ENCODE measurements at regions not wholly inside any gene's neighbourhood (a gene's known extent, or its start where the extent isn't known, plus 50 kb on each side); places are given as distances from the start of the nearest gene placed in this dataset.

DNA sequence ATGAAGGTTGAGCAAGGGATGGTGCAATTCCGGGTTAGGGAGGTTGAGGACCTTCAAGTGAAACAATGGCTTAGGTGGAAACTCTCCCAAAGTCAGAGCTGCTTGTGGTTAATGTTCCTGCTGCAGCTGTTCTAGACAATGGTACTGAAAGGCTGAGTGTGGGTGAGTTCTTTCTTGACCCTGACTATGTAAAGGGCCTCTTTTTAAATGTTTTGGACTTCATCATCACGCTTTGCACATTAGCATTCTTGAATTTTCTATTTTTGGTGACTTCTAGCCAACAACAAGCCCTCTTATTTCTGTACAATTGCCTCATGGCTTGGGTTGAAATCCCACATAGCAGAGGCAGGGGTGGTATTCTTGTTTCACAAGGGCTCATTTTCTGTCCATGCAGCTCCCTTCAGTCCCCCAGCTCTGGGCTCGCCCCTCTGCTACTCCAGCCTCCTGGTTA is 136.3 kb upstream of the ANKRD55 start:
- Mint-ChIP-seq H3K4me1 (peaks cover 4% of the 10 kb centered on the region), H3K27me3 (no peaks in the 10 kb centered on the region), H3K27ac (no peak overlapping the region), H3K9me3 (no peaks in the 10 kb centered on the region), H3K4me3 (no peak overlapping the region), H3K36me3 (no peaks in the 10 kb centered on the region)
- no peak for DNase-seq (ENCODE audit: low spot score in 2 of 2)
- ATAC-seq (ENCODE audit: low read depth), result no peak

DNA sequence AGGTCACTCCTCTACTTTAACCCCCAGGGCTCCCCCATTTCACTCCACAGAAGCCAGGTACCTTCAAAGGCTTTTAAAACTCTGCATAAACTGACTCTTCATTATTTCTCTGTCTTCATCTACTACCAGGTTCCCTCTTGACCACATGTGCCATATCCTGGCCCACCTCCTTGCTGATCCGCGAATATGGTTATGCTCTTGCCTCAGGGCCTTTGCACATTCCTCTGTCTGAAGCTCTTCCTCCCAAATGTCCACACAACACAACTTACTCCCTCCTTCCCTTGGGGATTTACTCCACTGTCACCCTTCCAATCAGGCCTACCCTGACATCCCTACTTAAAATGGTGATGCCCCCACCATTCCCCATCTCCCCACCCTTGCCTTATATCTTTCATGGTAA is 134.6 kb upstream of the ANKRD55 start:
- H3K36me3 Mint-ChIP-seq, result no peaks in the 10 kb centered on the region
- ATAC-seq (ENCODE audit: low read depth), result no peak
- no peak for DNase-seq (ENCODE audit: low spot score in 2 of 2)
- H3K4me3 Mint-ChIP-seq, result no peak overlapping the region
- H3K4me1 Mint-ChIP-seq, result peaks cover 4% of the 10 kb centered on the region
- H3K27me3 Mint-ChIP-seq, result no peaks in the 10 kb centered on the region
- no peak overlapping the region for H3K27ac Mint-ChIP-seq
- peaks cover 2% of the 10 kb centered on the region for H3K9me3 Mint-ChIP-seq

- no peak for DNase-seq (ENCODE audit: low spot score in 2 of 2)
- Mint-ChIP-seq H3K4me1 (peaks cover 4% of the 10 kb centered on the region), H3K27ac (no peak overlapping the region), H3K4me3 (no peak overlapping the region), H3K36me3 (no peaks in the 10 kb centered on the region), H3K27me3 (no peaks in the 10 kb centered on the region), H3K9me3 (peaks cover 2% of the 10 kb centered on the region)
- ATAC-seq (ENCODE audit: low read depth), result no peak
Observed at GRCh38 chr5:56366986-56367385, 133.9 kb upstream of the ANKRD55 start.

DNA sequence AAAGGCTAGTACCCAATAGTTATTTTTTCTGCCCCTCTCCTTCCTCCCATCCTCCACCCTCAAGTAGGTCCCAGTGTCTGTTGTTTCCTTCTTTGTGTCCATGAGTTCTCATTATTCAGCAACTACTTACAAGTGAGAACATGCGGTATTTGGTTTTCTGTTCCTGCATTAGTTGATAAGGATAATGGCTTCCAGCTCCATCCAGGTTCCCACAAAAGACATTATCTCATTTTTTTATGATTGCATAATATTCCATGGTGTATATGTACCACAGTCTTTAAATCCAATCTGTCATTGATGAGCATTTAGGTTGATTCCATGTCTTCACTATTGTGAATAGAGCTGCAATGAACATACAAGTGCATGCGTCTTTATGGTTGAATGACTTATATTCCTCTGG is 128.3 kb upstream of the ANKRD55 start:
- H3K9me3 Mint-ChIP-seq, result peaks cover 2% of the 10 kb centered on the region
- ATAC-seq (ENCODE audit: low read depth) (no peak), DNase-seq (ENCODE audit: low spot score in 2 of 2) (no peak)
- H3K27ac Mint-ChIP-seq, result peak overlapping the region; percentile 45
- peaks cover 8% of the 10 kb centered on the region for H3K4me1 Mint-ChIP-seq
- H3K36me3 Mint-ChIP-seq, result no peaks in the 10 kb centered on the region
- no peaks in the 10 kb centered on the region for H3K27me3 Mint-ChIP-seq
- H3K4me3 Mint-ChIP-seq, result no peak overlapping the region

GRCh38 chr5:56360816-56361215 is 127.7 kb upstream of the ANKRD55 start:
- peak overlapping the region; percentile 45 for H3K27ac Mint-ChIP-seq
- peaks cover 2% of the 10 kb centered on the region for H3K9me3 Mint-ChIP-seq
- H3K36me3 Mint-ChIP-seq, result no peaks in the 10 kb centered on the region
- no peak overlapping the region for H3K4me3 Mint-ChIP-seq
- H3K27me3 Mint-ChIP-seq, result no peaks in the 10 kb centered on the region
- H3K4me1 Mint-ChIP-seq, result peaks cover 8% of the 10 kb centered on the region
- ATAC-seq (ENCODE audit: low read depth), result no peak
- DNase-seq (ENCODE audit: low spot score in 2 of 2), result no peak

- ATAC-seq (ENCODE audit: low read depth) (no peak), DNase-seq (ENCODE audit: low spot score in 2 of 2) (no peak)
- no peaks in the 10 kb centered on the region for H3K27me3 Mint-ChIP-seq
- peaks cover 8% of the 10 kb centered on the region for H3K4me1 Mint-ChIP-seq
- peaks cover 2% of the 10 kb centered on the region for H3K9me3 Mint-ChIP-seq
- no peak overlapping the region for H3K27ac Mint-ChIP-seq
- no peaks in the 10 kb centered on the region for H3K36me3 Mint-ChIP-seq
- H3K4me3 Mint-ChIP-seq, result no peak overlapping the region
Observed at GRCh38 chr5:56359809-56360685, 126.9 kb upstream of the ANKRD55 start.

DNA sequence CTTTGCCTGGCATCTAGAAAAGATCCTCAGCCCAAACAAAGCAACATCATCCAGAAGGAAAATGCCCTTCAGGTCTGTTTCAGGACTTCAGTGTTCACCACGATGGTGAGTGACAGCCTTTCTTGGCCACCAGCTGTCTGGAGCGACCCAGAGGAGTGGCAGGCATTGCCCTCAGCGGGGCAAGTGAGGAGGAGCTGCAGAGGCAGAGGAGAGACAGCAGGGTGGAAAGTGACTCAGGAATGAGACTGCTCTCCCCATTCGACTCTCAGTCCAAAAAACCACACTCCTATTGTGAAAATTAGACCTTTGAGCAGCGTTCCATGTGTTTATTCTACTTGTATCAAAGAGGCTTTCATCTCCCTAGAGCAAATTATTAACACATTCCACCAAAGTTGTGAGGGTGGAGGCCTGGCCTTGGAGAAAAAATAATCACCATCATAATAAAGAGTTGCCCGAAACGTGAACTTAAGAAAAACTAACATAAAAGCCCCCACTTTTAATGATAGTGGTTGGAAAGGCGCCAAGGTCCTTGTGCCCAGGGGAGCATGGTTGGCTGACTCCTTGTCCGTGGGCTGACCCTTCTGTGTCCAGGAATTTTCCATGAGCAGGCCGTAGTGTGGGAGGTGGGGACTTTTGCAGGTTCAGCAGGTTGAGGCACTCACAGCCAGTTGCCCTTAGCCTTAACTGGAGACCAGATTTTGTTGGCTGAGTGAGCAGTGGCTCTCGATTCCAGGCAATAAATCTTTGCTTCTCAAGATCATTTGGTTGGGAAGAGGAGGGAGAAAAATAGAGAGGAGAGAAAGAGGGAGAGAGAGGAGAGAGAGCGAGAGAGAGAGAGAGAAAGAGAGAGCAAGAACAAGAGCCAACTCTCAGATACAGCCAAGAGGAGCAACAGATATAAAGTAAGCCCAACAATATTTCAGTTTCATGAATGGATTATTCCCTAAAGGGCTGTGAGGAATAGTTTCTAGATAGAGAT is 125.9 kb upstream of the ANKRD55 start:
- ATAC-seq (ENCODE audit: low read depth) (no peak), DNase-seq (ENCODE audit: low spot score in 2 of 2) (no peak)
- H3K9me3 Mint-ChIP-seq, result no peaks in the 10 kb centered on the region
- no peak overlapping the region for H3K4me3 Mint-ChIP-seq
- no peaks in the 10 kb centered on the region for H3K27me3 Mint-ChIP-seq
- no peak overlapping the region for H3K27ac Mint-ChIP-seq
- peaks cover 8% of the 10 kb centered on the region for H3K4me1 Mint-ChIP-seq
- no peaks in the 10 kb centered on the region for H3K36me3 Mint-ChIP-seq

DNA sequence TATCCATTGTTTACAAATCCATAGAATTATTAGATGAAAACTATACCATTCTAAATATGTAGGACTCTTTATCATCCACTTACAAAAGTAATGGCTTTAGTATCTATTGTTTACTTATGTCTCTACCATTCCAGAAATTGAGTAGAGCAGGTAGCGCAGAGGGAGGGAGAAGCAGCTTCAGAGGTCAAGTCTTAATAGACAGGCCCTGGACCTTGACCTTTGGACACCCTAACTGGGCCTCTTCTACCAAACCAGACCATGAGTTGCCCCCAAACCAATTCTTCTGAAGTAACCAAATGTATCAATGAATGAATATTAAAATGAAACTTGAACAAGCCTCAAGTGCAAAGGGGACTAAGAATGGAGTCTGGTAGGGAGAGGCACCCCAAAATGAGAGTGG is 124.9 kb upstream of the ANKRD55 start:
- ATAC-seq (ENCODE audit: low read depth) (no peak), DNase-seq (ENCODE audit: low spot score in 2 of 2) (no peak)
- no peaks in the 10 kb centered on the region for H3K36me3 Mint-ChIP-seq
- H3K4me3 Mint-ChIP-seq, result no peak overlapping the region
- H3K27me3 Mint-ChIP-seq, result no peaks in the 10 kb centered on the region
- no peak overlapping the region for H3K27ac Mint-ChIP-seq
- no peaks in the 10 kb centered on the region for H3K9me3 Mint-ChIP-seq
- peaks cover 10% of the 10 kb centered on the region for H3K4me1 Mint-ChIP-seq

DNA sequence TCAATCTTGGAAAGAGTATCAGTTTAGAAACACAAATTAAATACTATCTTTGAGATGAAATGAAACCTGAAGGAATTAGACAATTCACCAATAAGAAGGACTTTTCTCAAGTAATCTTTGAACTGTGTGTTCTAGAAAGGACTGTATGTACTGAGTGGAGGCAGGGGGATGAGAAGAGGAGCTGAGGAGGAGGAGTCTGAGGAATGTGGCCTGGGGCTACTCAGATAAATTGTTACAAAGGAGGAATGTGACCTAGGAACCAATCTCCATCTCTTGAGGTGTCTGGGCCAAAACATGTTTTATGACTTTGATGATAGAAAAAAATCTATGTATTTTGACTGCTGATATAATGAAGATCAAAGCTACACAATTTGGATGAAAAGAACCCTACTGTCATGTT is 124.3 kb upstream of the ANKRD55 start:
- Mint-ChIP-seq H3K36me3 (no peaks in the 10 kb centered on the region), H3K4me3 (no peak overlapping the region), H3K27ac (no peak overlapping the region), H3K4me1 (peaks cover 15% of the 10 kb centered on the region), H3K27me3 (no peaks in the 10 kb centered on the region), H3K9me3 (no peaks in the 10 kb centered on the region)
- DNase-seq (ENCODE audit: low spot score in 2 of 2) (no peak), ATAC-seq (ENCODE audit: low read depth) (no peak)

DNA sequence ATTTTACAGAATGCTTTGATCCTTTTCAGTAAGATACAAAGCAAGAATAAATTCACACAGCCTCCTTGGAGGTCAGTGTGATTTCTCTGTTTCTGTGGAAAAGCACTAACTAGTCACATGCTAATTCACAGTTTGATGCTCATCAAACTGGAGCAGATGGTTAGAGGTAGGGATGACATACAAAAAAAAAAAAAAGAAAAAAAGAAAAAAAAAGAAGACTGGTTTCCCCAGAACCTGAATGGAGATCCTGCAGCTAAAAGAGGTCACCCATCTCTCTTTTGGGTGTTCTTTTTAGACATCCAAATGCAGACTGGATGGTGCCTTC is 123.7 kb upstream of the ANKRD55 start:
- no peak for ATAC-seq (ENCODE audit: low read depth)
- no peak for DNase-seq (ENCODE audit: low spot score in 2 of 2)
- Mint-ChIP-seq H3K4me3 (no peak overlapping the region), H3K27me3 (no peaks in the 10 kb centered on the region), H3K36me3 (no peaks in the 10 kb centered on the region), H3K9me3 (no peaks in the 10 kb centered on the region), H3K4me1 (peaks cover 17% of the 10 kb centered on the region), H3K27ac (no peak overlapping the region)

DNA sequence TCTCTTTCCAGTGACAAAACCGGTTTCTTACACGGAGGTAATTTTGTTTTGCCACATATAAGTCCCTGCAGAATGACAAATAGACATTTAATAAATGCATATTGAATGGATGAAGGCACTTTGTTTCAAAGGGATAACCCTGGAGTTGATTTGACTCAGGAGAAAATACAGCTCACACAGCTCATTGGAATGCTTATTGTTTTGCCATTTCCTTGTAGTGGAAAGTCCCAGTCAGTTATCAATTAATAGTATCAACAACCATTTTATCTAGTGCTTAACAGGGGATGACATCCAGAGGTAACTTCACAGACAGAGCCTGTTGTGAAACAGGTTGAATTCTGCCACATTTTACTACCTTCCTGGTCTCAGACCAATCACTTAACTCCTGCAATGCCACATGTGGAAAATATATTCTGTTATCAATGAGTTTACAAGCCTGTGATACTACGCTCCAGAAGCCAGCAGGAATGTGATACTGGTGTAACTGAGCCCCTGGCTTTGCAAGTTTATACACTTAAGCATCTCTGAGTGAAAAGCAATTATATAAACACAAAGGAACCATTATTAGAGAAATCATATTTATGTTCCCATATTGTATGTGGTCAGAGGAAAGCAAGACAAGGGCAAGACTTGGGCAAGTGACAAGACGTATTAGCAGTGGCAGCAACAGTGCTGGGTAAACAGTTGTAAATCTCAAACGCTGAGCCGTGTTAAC is 123.1 kb upstream of the ANKRD55 start:
- DNase-seq (ENCODE audit: low spot score in 2 of 2) (no peak), ATAC-seq (ENCODE audit: low read depth) (no peak)
- H3K9me3 Mint-ChIP-seq, result no peaks in the 10 kb centered on the region
- no peaks in the 10 kb centered on the region for H3K27me3 Mint-ChIP-seq
- H3K27ac Mint-ChIP-seq, result no peak overlapping the region
- peaks cover 17% of the 10 kb centered on the region for H3K4me1 Mint-ChIP-seq
- no peaks in the 10 kb centered on the region for H3K36me3 Mint-ChIP-seq
- no peak overlapping the region for H3K4me3 Mint-ChIP-seq

GRCh38 chr5:56354836-56355235 is 121.7 kb upstream of the ANKRD55 start:
- H3K4me3 Mint-ChIP-seq, result no peak overlapping the region
- no peak for ATAC-seq (ENCODE audit: low read depth)

GRCh38 chr5:56352808-56353590 is 119.9 kb upstream of the ANKRD55 start:
- Mint-ChIP-seq H3K36me3 (no peaks in the 10 kb centered on the region), H3K9me3 (no peaks in the 10 kb centered on the region), H3K27me3 (no peaks in the 10 kb centered on the region), H3K4me1 (peaks cover 18% of the 10 kb centered on the region), H3K27ac (peak overlapping the region; percentile 60), H3K4me3 (no peak overlapping the region)
- ATAC-seq (ENCODE audit: low read depth) (no peak), DNase-seq (ENCODE audit: low spot score in 2 of 2) (no peak)

More at GRCh38 chr5:56354836-56355235, 121.7 kb upstream of the ANKRD55 start:
- Mint-ChIP-seq H3K27me3 (no peaks in the 10 kb centered on the region), H3K36me3 (no peaks in the 10 kb centered on the region), H3K4me1 (peaks cover 22% of the 10 kb centered on the region), H3K27ac (peak overlapping the region; percentile 52), H3K9me3 (no peaks in the 10 kb centered on the region)
- DNase-seq (ENCODE audit: low spot score in 2 of 2), result no peak

Data from memory B cell (primary cell).